CD4-positive, alpha-beta T cell treated with Interleukin-15 for 4 hours (primary cell): ENCODE measurements at regions not wholly inside any gene's neighbourhood (a gene's known extent, or its start where the extent isn't known, plus 50 kb on each side); places are given as distances from the start of the nearest gene placed in this dataset.
"Not testable (repeated sequence)": the region's sequence is repeated elsewhere in the genome, so short reads cannot be mapped to it uniquely, and the experiment has no call there.

ENCODE experiments used
- DNase-seq: peaks from one replicate; pipeline ENCODE4 v3.0.0-alpha.2; 2020; ENCODE audit warnings: low spot score

GRCh38 chr5:107068782-107069181, 602.0 kb downstream of the EFNA5 start:
- DNase-seq, result no peak

DNA sequence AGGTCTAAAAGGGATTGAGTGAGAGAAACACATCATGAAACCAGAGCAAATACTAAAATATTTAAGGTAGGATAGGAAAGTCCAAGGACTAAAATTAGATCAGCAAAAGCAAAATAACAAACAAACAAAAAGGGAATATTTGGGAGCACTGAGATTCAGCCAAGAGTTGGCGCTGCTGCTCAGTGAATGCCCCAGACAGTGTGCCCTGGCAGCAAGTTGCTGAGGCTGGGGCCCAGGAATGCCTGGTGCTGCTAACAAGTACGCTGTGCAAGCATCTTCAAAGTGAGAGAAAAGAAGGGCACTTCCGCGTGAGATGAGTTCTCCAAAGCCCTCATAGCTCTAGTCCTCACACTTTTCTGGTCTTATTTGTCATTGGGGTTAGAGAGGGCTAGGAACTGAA, 603.3 kb downstream of the EFNA5 start:
- DNase-seq, result no peak

- DNase-seq, result no peak
Measured at GRCh38 chr5:107063511-107063910, 607.2 kb downstream of the EFNA5 start.

- no peak for DNase-seq
Measured at GRCh38 chr5:107058803-107059202, 611.9 kb downstream of the EFNA5 start.

GRCh38 chr5:107058235-107058634, 612.5 kb downstream of the EFNA5 start:
- no peak for DNase-seq

DNA sequence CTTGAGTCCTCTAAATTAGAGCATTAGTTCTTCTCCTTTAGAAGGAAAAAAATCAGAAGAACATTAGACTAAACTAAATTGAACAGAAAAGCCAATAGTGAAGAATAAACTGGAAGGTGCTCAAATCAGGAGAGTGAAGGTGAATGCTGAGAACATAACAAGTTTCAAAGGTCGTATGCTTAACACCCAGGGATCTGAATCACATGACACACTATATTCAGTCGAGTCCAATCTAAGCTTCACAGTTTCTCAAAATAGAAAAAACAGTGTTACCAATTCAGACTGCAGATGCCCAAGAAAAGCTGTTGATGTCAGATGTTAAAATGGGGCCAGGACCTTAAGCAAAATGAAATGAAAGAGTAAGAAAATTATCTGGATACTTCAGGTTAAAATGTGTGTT, 614.5 kb downstream of the EFNA5 start:
- no peak for DNase-seq

- DNase-seq, result no peak
Measured at GRCh38 chr5:107047048-107047447, 623.7 kb downstream of the EFNA5 start.

- DNase-seq, result no peak
Measured at GRCh38 chr5:107043665-107044064, 627.1 kb downstream of the EFNA5 start.

DNA sequence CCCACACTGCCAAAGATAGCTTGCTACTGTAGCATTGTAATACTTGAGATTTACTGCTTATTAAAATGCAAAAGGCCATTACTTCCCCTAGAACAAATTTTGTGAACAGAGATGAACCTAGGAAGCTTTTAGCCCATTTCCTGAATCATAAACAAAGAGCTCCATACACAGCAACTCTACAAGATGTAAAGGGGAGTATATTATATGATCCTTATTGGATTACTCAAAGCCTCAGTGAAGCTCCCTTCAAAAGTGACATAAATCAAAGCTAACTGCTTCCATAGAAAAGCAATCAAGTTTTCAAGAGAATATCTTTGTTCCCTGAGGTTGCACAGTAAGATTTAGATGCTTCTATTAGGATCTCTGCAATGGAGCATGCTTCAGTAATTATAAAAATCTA, 629.8 kb downstream of the EFNA5 start:
- no peak for DNase-seq

- DNase-seq, result no peak
Measured at GRCh38 chr5:107032629-107033028, 638.1 kb downstream of the EFNA5 start.

DNA sequence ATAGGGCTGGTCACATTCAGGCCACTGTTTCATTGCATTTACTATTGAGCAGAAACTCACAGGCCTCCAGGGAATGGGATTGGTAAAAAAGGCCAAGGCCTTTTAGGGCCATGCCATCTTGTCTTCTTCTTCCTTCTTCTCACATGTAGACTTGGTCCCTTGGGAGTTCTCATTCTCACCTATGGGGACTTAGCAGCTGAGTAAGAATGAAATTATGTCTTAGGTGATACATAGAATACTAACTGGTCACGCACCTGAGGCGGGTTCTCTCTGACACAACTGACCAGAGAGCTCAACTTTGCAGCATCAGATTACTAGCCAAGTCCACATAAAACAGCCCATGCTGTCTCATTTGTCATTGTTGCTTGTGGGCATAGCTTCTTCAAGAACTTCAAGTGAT, 641.8 kb downstream of the EFNA5 start:
- no peak for DNase-seq

GRCh38 chr5:107025712-107026497, 644.8 kb downstream of the EFNA5 start:
- DNase-seq, result no peak

DNA sequence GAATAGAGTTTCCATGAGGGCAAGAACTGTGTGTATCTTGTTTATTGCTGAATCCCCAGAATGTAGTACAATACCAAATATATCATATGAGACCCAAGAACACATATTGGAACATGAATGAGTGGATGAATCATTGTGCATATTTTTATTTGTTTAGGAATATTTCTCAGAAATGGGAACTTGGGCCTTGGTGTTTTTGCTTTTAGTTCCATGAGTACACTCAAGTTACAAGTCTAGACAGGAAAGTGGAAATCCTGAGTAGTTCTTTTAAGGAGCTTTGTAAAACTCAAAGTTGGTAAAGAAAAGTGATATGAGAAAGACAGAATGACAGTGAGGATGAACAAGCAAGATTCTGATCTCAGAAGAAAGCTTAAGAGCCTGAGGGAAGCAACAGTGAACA, 647.0 kb downstream of the EFNA5 start:
- no peak for DNase-seq

DNA sequence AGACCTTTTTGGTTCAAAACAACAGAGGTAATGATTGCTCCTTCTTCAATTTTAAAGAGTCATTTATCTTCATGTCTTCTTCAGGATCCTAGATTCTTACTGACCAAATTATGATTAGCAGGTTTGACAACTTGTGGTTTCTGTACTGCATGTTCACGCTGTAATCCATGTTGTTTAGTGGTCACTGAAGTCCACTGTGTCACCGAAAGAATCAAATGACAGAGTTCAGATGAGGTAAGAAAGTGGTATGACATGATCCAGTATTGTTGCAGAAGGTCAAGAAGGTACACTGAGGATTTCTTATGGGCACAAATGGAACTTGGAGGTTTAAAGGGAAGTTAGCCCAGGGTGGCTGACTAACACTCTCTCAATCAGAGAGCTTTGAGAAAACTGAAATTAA, 649.2 kb downstream of the EFNA5 start:
- no peak for DNase-seq

- no peak for DNase-seq
Measured at GRCh38 chr5:107020626-107021025, 650.1 kb downstream of the EFNA5 start.

DNA sequence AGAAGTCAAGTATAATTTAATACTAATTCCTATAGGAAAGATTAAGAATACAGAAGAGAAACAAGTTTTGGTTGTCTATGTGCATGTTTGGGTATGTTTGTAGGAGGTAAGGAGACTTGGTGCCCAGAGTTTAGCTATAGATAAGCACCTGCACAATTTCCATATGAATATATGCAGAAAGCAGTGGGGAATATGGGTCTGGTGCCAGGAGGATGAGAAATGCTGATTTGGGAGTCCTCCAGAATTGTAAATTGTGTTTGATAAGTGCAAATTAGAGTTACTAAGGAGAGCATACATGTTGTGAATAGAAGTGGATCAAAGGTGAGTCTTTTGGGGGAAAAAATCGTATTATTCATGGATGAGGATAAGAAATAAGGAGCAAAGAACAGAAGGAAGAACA, 653.1 kb downstream of the EFNA5 start:
- DNase-seq, result no peak

GRCh38 chr5:107012371-107012770, 658.4 kb downstream of the EFNA5 start:
- DNase-seq, result no peak

- DNase-seq, result no peak
Measured at GRCh38 chr5:107011605-107012004, 659.1 kb downstream of the EFNA5 start.

- no peak for DNase-seq
Measured at GRCh38 chr5:107010060-107010459, 660.7 kb downstream of the EFNA5 start.

GRCh38 chr5:107005653-107006052, 665.1 kb downstream of the EFNA5 start:
- DNase-seq, result no peak

- DNase-seq, result no peak
Measured at GRCh38 chr5:107005161-107005560, 665.6 kb downstream of the EFNA5 start.

GRCh38 chr5:107002115-107002514, 668.6 kb downstream of the EFNA5 start:
- DNase-seq, result no peak

GRCh38 chr5:106999506-106999905, 671.2 kb downstream of the EFNA5 start:
- not testable (repeated sequence) for DNase-seq

- no peak for DNase-seq
Measured at GRCh38 chr5:106986006-106986405, 684.7 kb downstream of the EFNA5 start.
